Stimulated activated naive CD8-positive, alpha-beta T cell treated with anti-CD3 and anti-CD28 coated beads, Interleukin-15, Interleukin-2, amounts not matched to agents 100 ng/mL and 50 ng/mL, for 24 hours (primary cell): ENCODE measurements at regions not wholly inside any gene's neighbourhood (a gene's known extent, or its start where the extent isn't known, plus 50 kb on each side); places are given as distances from the start of the nearest gene placed in this dataset.
"Not testable (repeated sequence)": the region's sequence is repeated elsewhere in the genome, so short reads cannot be mapped to it uniquely, and the experiment has no call there.

Experiments
- H3K27ac Mint-ChIP-seq: one replicate; pipeline ENCODE4 v1.8.0; 2021; ENCODE audit warnings: mild to moderate bottlenecking, mixed read lengths
- H3K27me3 Mint-ChIP-seq: one replicate; pipeline ENCODE4 v1.8.0; 2021; ENCODE audit warnings: mixed read lengths
- H3K36me3 Mint-ChIP-seq: one replicate; pipeline ENCODE4 v1.8.0; 2021; ENCODE audit warnings: low read depth, mixed read lengths
- H3K4me1 Mint-ChIP-seq: one replicate; pipeline ENCODE4 v1.8.0; 2021; ENCODE audit warnings: low read depth, mixed read lengths
- H3K4me3 Mint-ChIP-seq: one replicate; pipeline ENCODE4 v1.8.0; 2021; ENCODE audit warnings: mild to moderate bottlenecking, mixed read lengths
- H3K9me3 Mint-ChIP-seq: one replicate; pipeline ENCODE4 v1.8.0; 2021; ENCODE audit warnings: mixed read lengths

DNA sequence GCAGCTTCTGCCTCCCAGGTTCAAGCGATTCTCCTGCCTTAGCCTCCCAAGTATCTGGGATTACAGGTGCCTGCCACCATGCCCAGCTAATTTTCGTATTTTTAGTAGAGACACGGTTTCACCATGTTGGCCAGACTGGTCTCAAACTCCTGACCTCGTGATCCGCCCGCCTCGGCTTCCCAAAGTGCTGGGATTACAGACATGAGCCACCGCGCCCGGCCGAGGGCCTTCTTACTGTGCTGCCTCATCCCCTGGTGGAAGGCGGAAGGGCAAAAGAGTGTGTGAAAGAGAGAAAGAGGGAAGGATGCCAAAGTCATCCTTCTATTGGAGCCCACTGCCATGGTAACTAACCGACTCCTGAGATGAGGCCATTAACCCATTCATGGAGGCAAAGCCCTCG lies 399.4 kb upstream of the TENM3 start:
- not testable (repeated sequence) for H3K4me1 Mint-ChIP-seq, H3K36me3 Mint-ChIP-seq, H3K27ac Mint-ChIP-seq, H3K4me3 Mint-ChIP-seq, H3K27me3 Mint-ChIP-seq, H3K9me3 Mint-ChIP-seq

DNA sequence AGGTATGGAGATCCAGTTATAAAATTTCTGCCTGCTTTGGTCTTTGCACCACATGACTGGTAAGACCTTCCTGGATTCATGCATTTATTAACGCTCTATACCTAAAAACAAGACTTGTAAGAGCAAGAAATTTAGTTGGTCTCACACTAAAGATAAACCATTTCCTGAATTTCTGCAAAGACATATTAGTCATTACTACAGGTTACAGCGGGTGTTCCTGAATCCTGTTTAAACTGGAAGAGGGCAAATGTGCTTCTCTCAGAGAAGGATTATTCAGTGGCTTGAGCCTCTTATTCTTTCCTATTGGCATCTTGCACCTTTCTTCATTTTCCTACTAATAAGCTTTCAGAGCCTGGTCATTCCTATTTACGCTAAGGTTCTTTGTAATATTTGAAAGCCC lies 397.6 kb upstream of the TENM3 start:
- Mint-ChIP-seq H3K4me1 (no peaks in the 10 kb centered on the region), H3K4me3 (no peak overlapping the region), H3K9me3 (no peaks in the 10 kb centered on the region), H3K27ac (no peak overlapping the region), H3K36me3 (no peaks in the 10 kb centered on the region), H3K27me3 (no peaks in the 10 kb centered on the region)

- Mint-ChIP-seq H3K9me3 (peaks cover 10% of the 10 kb centered on the region), H3K27me3 (no peaks in the 10 kb centered on the region), H3K4me1 (no peaks in the 10 kb centered on the region), H3K4me3 (no peak overlapping the region), H3K36me3 (no peaks in the 10 kb centered on the region), H3K27ac (no peak overlapping the region)
Measured at GRCh38 chr4:181846934-181847333, 396.3 kb upstream of the TENM3 start.

DNA sequence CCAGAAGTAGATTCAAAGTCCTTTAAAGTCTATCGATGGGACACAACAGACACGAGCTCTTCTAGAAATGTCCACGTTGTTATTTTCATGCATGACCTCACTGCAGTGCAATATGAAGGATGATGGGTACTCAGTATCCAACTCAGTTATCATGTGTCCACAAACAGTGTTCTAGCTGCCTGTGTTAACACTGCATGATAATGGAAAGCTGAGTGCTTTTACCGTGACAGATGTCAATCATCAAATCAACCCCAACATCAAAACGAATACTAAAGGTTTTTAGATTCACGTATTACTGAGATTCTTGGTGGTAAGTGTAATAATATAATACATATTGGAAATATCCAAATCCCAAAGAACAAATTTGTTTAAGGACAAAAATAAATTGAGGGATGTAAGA lies 394.8 kb upstream of the TENM3 start:
- no peaks in the 10 kb centered on the region for H3K27me3 Mint-ChIP-seq
- no peaks in the 10 kb centered on the region for H3K4me1 Mint-ChIP-seq
- H3K4me3 Mint-ChIP-seq = no peak overlapping the region
- peaks cover 10% of the 10 kb centered on the region for H3K9me3 Mint-ChIP-seq
- H3K36me3 Mint-ChIP-seq = no peaks in the 10 kb centered on the region
- H3K27ac Mint-ChIP-seq = no peak overlapping the region

- Mint-ChIP-seq H3K4me1 (no peaks in the 10 kb centered on the region), H3K27me3 (no peaks in the 10 kb centered on the region), H3K27ac (no peak overlapping the region), H3K4me3 (no peak overlapping the region), H3K9me3 (peaks cover 10% of the 10 kb centered on the region), H3K36me3 (no peaks in the 10 kb centered on the region)
Measured at GRCh38 chr4:181849472-181849871, 393.7 kb upstream of the TENM3 start.

GRCh38 chr4:181853881-181854511 lies 389.2 kb upstream of the TENM3 start:
- no peaks in the 10 kb centered on the region for H3K27me3 Mint-ChIP-seq
- H3K9me3 Mint-ChIP-seq = peaks cover 17% of the 10 kb centered on the region
- no peak overlapping the region for H3K27ac Mint-ChIP-seq

GRCh38 chr4:181855307-181855706 lies 387.9 kb upstream of the TENM3 start:
- H3K27ac Mint-ChIP-seq = no peak overlapping the region
- no peaks in the 10 kb centered on the region for H3K27me3 Mint-ChIP-seq
- no peak overlapping the region for H3K4me3 Mint-ChIP-seq
- no peaks in the 10 kb centered on the region for H3K4me1 Mint-ChIP-seq
- no peaks in the 10 kb centered on the region for H3K36me3 Mint-ChIP-seq
- peaks cover 17% of the 10 kb centered on the region for H3K9me3 Mint-ChIP-seq

More at GRCh38 chr4:181853881-181854511, 389.2 kb upstream of the TENM3 start:
- H3K4me3 Mint-ChIP-seq = no peak overlapping the region
- H3K36me3 Mint-ChIP-seq = no peaks in the 10 kb centered on the region
- no peaks in the 10 kb centered on the region for H3K4me1 Mint-ChIP-seq

GRCh38 chr4:181857471-181857870 lies 385.7 kb upstream of the TENM3 start:
- not testable (repeated sequence) for H3K36me3 Mint-ChIP-seq, H3K4me1 Mint-ChIP-seq, H3K27ac Mint-ChIP-seq, H3K4me3 Mint-ChIP-seq, H3K27me3 Mint-ChIP-seq
- H3K9me3 Mint-ChIP-seq = peaks cover 12% of the 10 kb centered on the region

DNA sequence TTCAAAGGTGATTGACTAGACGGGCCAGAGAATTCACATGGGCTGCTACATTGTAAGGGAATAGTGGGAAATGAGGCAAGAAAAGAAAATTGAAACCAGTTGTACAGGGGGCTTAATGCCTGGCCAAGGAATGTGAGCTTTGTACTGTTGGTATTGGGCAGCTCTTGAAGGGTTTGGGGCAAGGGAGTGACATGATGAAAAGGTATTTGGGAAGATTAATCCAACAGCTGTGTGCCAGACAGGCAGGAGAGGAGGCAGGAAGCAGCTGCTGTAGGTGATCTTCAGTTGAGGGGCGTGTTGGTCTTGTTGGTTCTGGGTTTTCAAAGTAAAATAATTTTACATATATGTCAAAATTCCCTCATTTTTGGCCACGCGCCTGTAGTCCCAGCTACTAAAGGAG lies 384.5 kb upstream of the TENM3 start:
- no peaks in the 10 kb centered on the region for H3K4me1 Mint-ChIP-seq
- peaks cover 12% of the 10 kb centered on the region for H3K9me3 Mint-ChIP-seq
- H3K27ac Mint-ChIP-seq = no peak overlapping the region
- H3K36me3 Mint-ChIP-seq = no peaks in the 10 kb centered on the region
- no peaks in the 10 kb centered on the region for H3K27me3 Mint-ChIP-seq
- H3K4me3 Mint-ChIP-seq = no peak overlapping the region

DNA sequence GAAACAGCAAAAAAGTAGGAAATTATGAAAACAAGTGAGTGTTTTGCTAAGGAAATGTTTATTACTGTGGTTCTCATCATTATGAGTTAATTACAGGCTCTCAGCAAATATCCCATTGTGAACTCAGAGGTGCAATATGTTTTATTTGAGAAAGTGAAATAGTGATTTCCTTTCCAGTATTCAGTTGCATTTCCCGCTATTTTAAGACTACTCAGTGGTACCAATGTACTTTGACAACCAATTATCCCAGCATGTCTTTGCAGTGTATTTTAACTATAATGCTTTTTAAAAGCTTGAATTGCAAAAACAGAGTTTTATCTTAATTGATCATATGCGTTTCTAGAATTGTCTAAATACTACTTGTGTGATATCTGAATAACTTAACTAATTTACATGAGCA lies 383.8 kb upstream of the TENM3 start:
- H3K9me3 Mint-ChIP-seq = peaks cover 12% of the 10 kb centered on the region
- no peak overlapping the region for H3K27ac Mint-ChIP-seq
- H3K36me3 Mint-ChIP-seq = no peaks in the 10 kb centered on the region
- no peaks in the 10 kb centered on the region for H3K4me1 Mint-ChIP-seq
- no peak overlapping the region for H3K4me3 Mint-ChIP-seq
- H3K27me3 Mint-ChIP-seq = no peaks in the 10 kb centered on the region

DNA sequence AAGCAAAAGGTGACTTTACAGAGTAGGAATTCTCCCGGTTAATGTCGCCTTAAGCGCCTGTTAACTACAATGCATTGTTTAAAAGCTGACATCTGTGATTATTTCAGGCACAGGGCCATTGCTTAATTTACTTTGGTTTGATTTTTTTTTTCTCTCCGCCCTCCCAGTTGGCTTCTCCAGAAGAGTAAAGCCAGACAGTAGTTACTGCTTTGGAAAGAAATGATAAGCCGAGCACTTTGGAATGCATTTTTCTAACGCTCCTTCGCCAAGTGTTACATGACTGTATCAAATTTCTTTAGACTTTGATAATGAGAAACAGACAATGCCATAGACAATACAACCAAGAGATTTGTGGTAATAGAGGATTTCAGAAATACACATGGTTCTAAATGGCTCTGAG lies 383.0 kb upstream of the TENM3 start:
- no peaks in the 10 kb centered on the region for H3K4me1 Mint-ChIP-seq
- peaks cover 12% of the 10 kb centered on the region for H3K9me3 Mint-ChIP-seq
- H3K36me3 Mint-ChIP-seq = no peaks in the 10 kb centered on the region
- H3K27me3 Mint-ChIP-seq = no peaks in the 10 kb centered on the region
- no peak overlapping the region for H3K4me3 Mint-ChIP-seq
- no peak overlapping the region for H3K27ac Mint-ChIP-seq

DNA sequence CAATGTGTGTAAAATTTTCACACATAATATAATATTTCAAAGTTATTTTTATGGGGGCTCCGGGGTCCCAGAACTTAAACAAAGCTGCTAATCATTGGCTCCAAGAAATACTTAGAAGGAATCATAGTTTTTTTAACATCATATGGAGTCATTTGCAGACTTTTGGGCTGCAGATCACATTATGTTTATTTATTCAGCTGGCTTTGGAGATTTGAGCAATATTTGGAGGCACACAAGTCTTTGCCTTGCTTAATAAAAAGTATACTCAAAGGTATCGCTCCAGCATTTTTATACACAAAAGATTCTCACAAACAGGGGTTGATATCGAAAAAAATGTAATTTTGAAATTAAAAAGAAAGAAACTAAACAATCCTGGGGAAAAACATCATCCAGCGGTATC lies 382.5 kb upstream of the TENM3 start:
- Mint-ChIP-seq H3K4me3 (no peak overlapping the region), H3K9me3 (peaks cover 9% of the 10 kb centered on the region), H3K27me3 (no peaks in the 10 kb centered on the region), H3K36me3 (no peaks in the 10 kb centered on the region), H3K27ac (no peak overlapping the region), H3K4me1 (no peaks in the 10 kb centered on the region)

DNA sequence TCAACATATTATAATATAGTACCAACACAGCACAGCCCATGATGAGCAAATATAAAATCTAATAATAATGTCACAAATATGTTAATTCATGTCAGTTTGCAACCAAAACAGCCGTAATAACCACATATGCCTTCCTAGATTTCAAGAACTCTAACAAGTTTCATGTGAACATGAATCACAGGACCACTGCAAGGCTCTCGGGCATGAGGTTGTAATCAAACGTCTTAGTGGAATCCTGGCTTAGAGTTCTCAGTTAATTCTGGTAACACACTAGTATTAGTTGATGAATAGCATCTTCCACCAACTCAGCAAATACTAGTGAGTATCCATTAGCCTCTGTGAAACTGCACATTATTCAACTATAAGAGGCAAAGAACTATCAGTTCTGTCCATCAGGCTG lies 379.3 kb upstream of the TENM3 start:
- no peaks in the 10 kb centered on the region for H3K27me3 Mint-ChIP-seq
- H3K4me1 Mint-ChIP-seq = no peaks in the 10 kb centered on the region
- H3K36me3 Mint-ChIP-seq = no peaks in the 10 kb centered on the region
- no peak overlapping the region for H3K4me3 Mint-ChIP-seq
- peaks cover 5% of the 10 kb centered on the region for H3K9me3 Mint-ChIP-seq
- H3K27ac Mint-ChIP-seq = no peak overlapping the region

DNA sequence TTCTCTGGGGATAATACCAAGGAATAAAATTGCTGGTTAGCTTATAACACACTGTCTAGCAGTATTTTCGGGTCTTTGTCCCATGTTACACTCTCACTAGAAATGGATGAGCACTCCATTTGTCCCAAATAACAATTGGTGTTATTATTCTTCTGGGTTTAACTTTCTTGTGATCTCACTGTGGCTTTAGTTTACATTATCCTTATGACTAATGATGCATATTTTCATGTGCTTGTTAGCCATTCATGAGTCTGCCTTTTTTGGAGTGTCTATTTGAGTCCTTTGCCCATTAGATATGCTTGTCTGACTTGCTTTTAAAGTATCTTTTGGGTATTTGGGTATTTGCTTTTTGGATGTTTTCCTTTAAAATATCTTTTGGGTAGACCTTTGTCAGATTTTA lies 372.9 kb upstream of the TENM3 start:
- Mint-ChIP-seq H3K36me3 (no peaks in the 10 kb centered on the region), H3K4me3 (no peak overlapping the region), H3K27ac (no peak overlapping the region), H3K4me1 (no peaks in the 10 kb centered on the region), H3K9me3 (no peaks in the 10 kb centered on the region), H3K27me3 (no peaks in the 10 kb centered on the region)

- Mint-ChIP-seq H3K9me3 (peaks cover 7% of the 10 kb centered on the region), H3K27me3 (peaks cover 4% of the 10 kb centered on the region), H3K36me3 (no peaks in the 10 kb centered on the region), H3K27ac (no peak overlapping the region), H3K4me3 (no peak overlapping the region), H3K4me1 (no peaks in the 10 kb centered on the region)
Measured at GRCh38 chr4:181874602-181875001, 368.6 kb upstream of the TENM3 start.

DNA sequence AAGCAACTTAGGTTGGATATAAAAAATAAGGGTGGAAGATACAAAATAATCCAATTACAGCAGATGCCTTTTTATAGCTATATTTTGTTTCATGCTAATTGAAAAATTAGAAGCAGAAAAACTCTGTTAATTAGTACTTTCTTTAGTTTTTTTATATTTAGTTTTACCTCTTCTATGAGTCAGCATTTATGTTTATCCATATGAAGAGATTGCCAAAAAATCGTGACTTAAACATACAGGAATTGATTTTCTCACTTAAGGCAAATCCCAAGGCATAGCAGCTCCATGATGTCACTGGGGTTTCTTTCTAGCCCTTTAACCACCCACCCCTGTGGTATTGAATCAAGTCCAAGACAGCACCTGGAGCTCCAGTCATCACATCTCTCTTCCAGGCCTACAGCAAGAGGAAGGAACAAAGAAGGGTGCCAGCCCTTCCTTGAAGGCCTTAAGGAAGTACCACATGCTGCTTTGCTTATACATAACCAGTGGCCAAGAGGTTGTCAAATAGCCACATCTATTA lies 365.8 kb upstream of the TENM3 start:
- Mint-ChIP-seq H3K4me3 (no peak overlapping the region), H3K36me3 (no peaks in the 10 kb centered on the region), H3K27ac (no peak overlapping the region), H3K9me3 (peaks cover 7% of the 10 kb centered on the region), H3K4me1 (no peaks in the 10 kb centered on the region), H3K27me3 (peaks cover 4% of the 10 kb centered on the region)
